ENCODE measurements at regions not wholly inside any gene's neighbourhood (a gene's known extent, or its start where the extent isn't known, plus 50 kb on each side); places are given as distances from the start of the nearest gene placed in this dataset.
"Not testable (repeated sequence)": the region's sequence is repeated elsewhere in the genome, so short reads cannot be mapped to it uniquely, and the experiment has no call there.

GRCh38 chr14:53217316-53217994, 64.3 kb upstream of the DDHD1 start:
- DNase-seq (ENCODE audit: low read depth in 2 of 2) = peak; percentile 37 to 59

DNA sequence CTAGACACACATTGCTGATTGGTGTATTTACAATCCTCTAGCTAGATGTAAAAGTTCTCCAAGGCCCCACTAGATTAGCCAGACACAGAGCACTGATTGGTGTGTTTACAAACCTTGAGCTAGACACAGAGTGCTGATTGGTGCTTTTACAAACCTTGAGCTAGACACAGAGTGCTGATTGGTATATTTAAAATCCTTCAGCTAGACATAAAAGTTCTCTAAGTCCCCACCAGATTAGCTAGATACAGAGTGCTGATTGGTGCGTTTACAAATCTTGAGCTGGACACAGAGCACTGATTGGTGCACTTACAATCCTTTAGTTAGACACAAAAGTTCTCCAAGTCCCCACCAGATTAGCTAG, 63.8 kb upstream of the DDHD1 start:
- not testable (repeated sequence) for DNase-seq (ENCODE audit: low read depth in 2 of 2)

DNA sequence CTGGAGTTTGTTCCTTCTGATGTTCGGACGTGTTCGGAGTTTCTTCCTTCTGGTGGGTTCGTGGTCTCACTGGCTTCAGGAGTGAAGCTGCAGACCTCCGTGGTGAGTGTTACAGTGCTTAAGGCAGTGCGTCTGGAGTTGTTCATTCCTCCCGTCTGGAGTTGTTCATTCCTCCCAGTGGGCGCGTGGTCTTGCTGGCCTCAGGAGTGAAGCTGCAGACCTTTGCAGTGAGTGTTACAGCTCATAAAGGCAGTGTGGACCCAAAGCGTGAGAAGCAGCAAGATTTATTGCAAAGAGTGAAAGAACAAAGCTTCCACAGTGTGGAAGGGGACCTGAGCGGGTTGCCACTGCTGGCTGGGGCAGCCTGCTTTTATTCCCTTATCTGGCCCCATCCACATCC, 63.4 kb upstream of the DDHD1 start:
- DNase-seq (ENCODE audit: low read depth in 2 of 2) = not testable (repeated sequence)

- DNase-seq (ENCODE audit: low read depth in 2 of 2) = no peak
Observed at GRCh38 chr14:53215101-53215500, 62.0 kb upstream of the DDHD1 start.

DNA sequence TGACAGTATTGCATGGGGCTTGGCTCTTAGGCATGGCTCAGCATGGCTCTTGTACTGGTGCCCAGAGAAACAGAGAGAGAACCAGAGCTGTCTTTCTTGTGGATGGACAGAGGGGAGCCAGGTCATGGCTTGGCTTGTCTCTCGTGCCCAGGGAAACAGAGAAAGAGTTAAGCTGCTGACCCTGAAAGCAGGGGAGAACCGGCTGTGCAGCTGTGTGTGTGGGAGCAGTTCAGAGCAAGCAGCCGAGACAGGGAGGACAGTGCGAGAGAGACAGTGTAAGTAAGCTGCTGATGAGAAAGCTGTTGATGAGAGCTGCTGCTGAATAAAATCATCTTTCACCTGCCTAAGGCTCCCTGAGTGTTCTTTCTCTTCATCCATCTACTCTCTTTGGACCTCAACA, 61.3 kb upstream of the DDHD1 start:
- DNase-seq (ENCODE audit: low read depth in 2 of 2) = no peak

DNA sequence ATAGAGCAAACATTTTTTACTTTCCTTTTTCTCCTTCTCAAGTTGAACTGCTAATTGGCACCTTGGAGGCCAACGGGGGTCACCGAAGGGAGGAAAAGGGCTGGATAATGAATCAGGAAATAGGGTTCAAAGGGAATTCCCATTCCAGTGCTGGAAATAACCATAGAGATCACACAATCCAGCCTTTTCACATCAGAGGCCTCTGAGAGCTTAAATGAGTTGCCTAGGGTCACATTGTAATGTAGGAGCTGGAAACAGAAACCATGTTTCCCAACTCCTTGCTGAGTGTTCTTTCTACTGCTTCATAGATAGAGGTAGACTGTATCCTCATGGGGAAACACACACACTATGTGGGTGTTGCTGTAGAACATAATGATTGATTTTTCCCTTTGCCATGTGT, 60.6 kb upstream of the DDHD1 start:
- no peak for DNase-seq (ENCODE audit: low read depth in 2 of 2)

DNA sequence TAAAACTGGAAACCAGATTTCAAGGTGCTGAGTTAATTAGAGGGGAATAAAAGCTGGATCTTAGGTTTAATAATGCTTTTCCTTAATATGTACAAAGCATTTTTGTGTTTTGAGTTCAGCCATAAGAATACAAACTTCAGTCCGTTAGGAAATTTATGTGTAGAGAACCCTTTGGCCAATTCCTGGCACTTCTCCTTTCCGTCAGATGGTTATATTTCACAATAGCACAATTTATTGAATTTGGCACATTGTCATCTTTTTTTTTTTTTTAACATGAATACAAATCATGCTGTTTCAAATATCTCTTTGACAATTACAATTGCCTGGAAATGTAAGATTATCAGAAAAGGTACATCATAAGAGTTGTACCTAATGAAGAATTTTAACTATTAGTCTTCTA, 56.2 kb upstream of the DDHD1 start:
- no peak for DNase-seq (ENCODE audit: low read depth in 2 of 2)

Data from stimulated activated CD4-positive, alpha-beta T cell treated with anti-CD3 and anti-CD28 coated beads, Interleukin-1b, Interleukin-23, amount 100 ng/mL, for 4 hours (primary cell).